CD4-positive, alpha-beta T cell treated with Interleukin-17A for 4 hours (primary cell): ENCODE measurements at regions not wholly inside any gene's neighbourhood (a gene's known extent, or its start where the extent isn't known, plus 50 kb on each side); places are given as distances from the start of the nearest gene placed in this dataset.

Experiments
- DNase-seq: peaks from one replicate; pipeline ENCODE4 v3.0.0-alpha.2; 2020; ENCODE audit warnings: mixed read lengths

- DNase-seq: peak; percentile 58
These were observed 168.7 kb upstream of the ITGB1 start for GRCh38 chr10:33126742-33127141.

- peak; percentile 68 for DNase-seq
These were observed 167.8 kb upstream of the ITGB1 start for GRCh38 chr10:33125522-33126517.

- no peak for DNase-seq
These were observed 167.1 kb upstream of the ITGB1 start for GRCh38 chr10:33125111-33125510.

GRCh38 chr10:33123680-33124079, 165.7 kb upstream of the ITGB1 start:
- DNase-seq: no peak

GRCh38 chr10:33122014-33122809, 164.2 kb upstream of the ITGB1 start:
- no peak for DNase-seq

GRCh38 chr10:33120700-33121099, 162.7 kb upstream of the ITGB1 start:
- DNase-seq: no peak

GRCh38 chr10:33120275-33120674, 162.2 kb upstream of the ITGB1 start:
- DNase-seq: no peak

GRCh38 chr10:33117816-33118215, 159.8 kb upstream of the ITGB1 start:
- DNase-seq: peak; percentile 67

GRCh38 chr10:33117230-33117629, 159.2 kb upstream of the ITGB1 start:
- DNase-seq: no peak

- DNase-seq: peak; percentile 53
These were observed 158.0 kb upstream of the ITGB1 start for GRCh38 chr10:33115738-33116719.

GRCh38 chr10:33114451-33114952, 156.5 kb upstream of the ITGB1 start:
- DNase-seq: peak; percentile 39

- no peak for DNase-seq
These were observed 155.4 kb upstream of the ITGB1 start for GRCh38 chr10:33113466-33113865.

- no peak for DNase-seq
These were observed 154.9 kb upstream of the ITGB1 start for GRCh38 chr10:33112831-33113455.

- DNase-seq: no peak
These were observed 153.5 kb upstream of the ITGB1 start for GRCh38 chr10:33111488-33112051.

GRCh38 chr10:33109788-33110469, 151.9 kb upstream of the ITGB1 start:
- no peak for DNase-seq

- DNase-seq: no peak
These were observed 151.4 kb upstream of the ITGB1 start for GRCh38 chr10:33109384-33109783.

- DNase-seq: no peak
These were observed 149.9 kb upstream of the ITGB1 start for GRCh38 chr10:33107953-33108352.

GRCh38 chr10:33106767-33107166, 148.7 kb upstream of the ITGB1 start:
- DNase-seq: no peak

GRCh38 chr10:33103863-33104379, 145.9 kb upstream of the ITGB1 start:
- DNase-seq: no peak

- DNase-seq: no peak
These were observed 144.0 kb upstream of the ITGB1 start for GRCh38 chr10:33102071-33102470.

- no peak for DNase-seq
These were observed 143.4 kb upstream of the ITGB1 start for GRCh38 chr10:33101392-33101787.
